Endodermal cell (in vitro differentiated cells): ENCODE measurements at regions not wholly inside any gene's neighbourhood (a gene's known extent, or its start where the extent isn't known, plus 50 kb on each side); places are given as distances from the start of the nearest gene placed in this dataset.

ENCODE experiments used
- DNase-seq: peaks from one replicate; pipeline ENCODE4 v3.0.0-alpha.2; 2017
- H3K27ac ChIP-seq: 2 replicates; pipeline ENCODE4 v1.5.1; 2013; ENCODE audit warnings: mild to moderate bottlenecking, low read depth, low read length, moderate library complexity
- H3K27me3 ChIP-seq: 2 replicates; pipeline ENCODE4 v1.6.1; 2013; ENCODE audit warnings: mild to moderate bottlenecking, low read length, moderate library complexity; ENCODE audit not compliant: insufficient read depth, control insufficient read depth, poor library complexity, severe bottlenecking
- H3K36me3 ChIP-seq: 2 replicates; pipeline ENCODE4 v1.7.0; 2013; ENCODE audit warnings: mild to moderate bottlenecking, low read length, moderate library complexity; ENCODE audit not compliant: control insufficient read depth, insufficient read depth
- H3K4me1 ChIP-seq: one replicate; pipeline ENCODE4 v1.7.0; 2013; ENCODE audit warnings: low read length; ENCODE audit not compliant: control insufficient read depth, insufficient read depth
- H3K4me3 ChIP-seq: 2 replicates; pipeline ENCODE4 v1.5.1; 2013; ENCODE audit warnings: mild to moderate bottlenecking, low read length, moderate library complexity
- H3K9ac ChIP-seq: 2 replicates; pipeline ENCODE4 v1.6.1; 2013; ENCODE audit warnings: mild to moderate bottlenecking, low read length, moderate library complexity; ENCODE audit not compliant: poor library complexity, severe bottlenecking; ENCODE audit errors: extremely low read depth
- H3K9me3 ChIP-seq: 2 replicates; pipeline ENCODE4 v1.6.1; 2013; ENCODE audit warnings: mild to moderate bottlenecking, low read length, moderate library complexity; ENCODE audit not compliant: control insufficient read depth
- H3K27ac Mint-ChIP-seq: 2 replicates; pipeline ENCODE4 v1.8.0; 2020; ENCODE audit warnings: mixed read lengths
- H3K27me3 Mint-ChIP-seq: 2 replicates; pipeline ENCODE4 v1.8.0; 2021; ENCODE audit warnings: mild to moderate bottlenecking, mixed read lengths; ENCODE audit not compliant: insufficient read depth
- H3K36me3 Mint-ChIP-seq: 2 replicates; pipeline ENCODE4 v1.8.0; 2020; ENCODE audit warnings: low read depth, mixed read lengths
- H3K4me1 Mint-ChIP-seq: 2 replicates; pipeline ENCODE4 v1.8.0; 2020; ENCODE audit warnings: mixed read lengths
- H3K4me3 Mint-ChIP-seq: 2 replicates; pipeline ENCODE4 v1.8.0; 2020; ENCODE audit warnings: mild to moderate bottlenecking, moderate library complexity, mixed read lengths
- H3K9me3 Mint-ChIP-seq: 2 replicates; pipeline ENCODE4 v1.8.0; 2020; ENCODE audit warnings: mild to moderate bottlenecking, mixed read lengths
- CTCF ChIP-seq: fragments of 200-600 bp; sonication (generic); conservative IDR thresholded peaks from 2 replicates; pipeline ENCODE4 v1.5.0; 2021; ENCODE audit warnings: antibody characterized with exemption, mild to moderate bottlenecking
- WGBS, 2 experiments: methylation state at CpG; one replicate each; pipeline versions ENCODE4 v1.1.5 to v1.1.7; 2013; ENCODE audit warnings: missing lambda C conversion rate in 2 of 2, mixed read lengths in 1 of 2; ENCODE audit not compliant: insufficient coverage in 1 of 2, insufficient read length in 1 of 2; 5-methylcytosine and 5-hydroxymethylcytosine counted together

- H3K9me3 ChIP-seq = no peaks in the 10 kb centered on the region
- no peaks in the 10 kb centered on the region for H3K27me3 ChIP-seq
- H3K9ac ChIP-seq = no peak overlapping the region
- 93 to 94% methylated on average over 9 to 11 of the region's 11 CpGs for WGBS, 2 experiments
- no peak overlapping the region for H3K27ac ChIP-seq
- H3K4me1 ChIP-seq = peaks cover 3% of the 10 kb centered on the region
- no peak overlapping the region for H3K4me3 ChIP-seq
- H3K4me1 Mint-ChIP-seq = peaks cover 18% of the 10 kb centered on the region
- TF ChIP-seq CTCF = no peak
- no peaks in the 10 kb centered on the region for H3K36me3 ChIP-seq
- no peak for DNase-seq
- no peaks in the 10 kb centered on the region for H3K9me3 Mint-ChIP-seq
- H3K27ac Mint-ChIP-seq = no peak overlapping the region
- H3K27me3 Mint-ChIP-seq = no peaks in the 10 kb centered on the region
- H3K4me3 Mint-ChIP-seq = no peak overlapping the region
- no peaks in the 10 kb centered on the region for H3K36me3 Mint-ChIP-seq
Observed at GRCh38 chr10:120749856-120750566, 101.2 kb upstream of the WDR11 start.

GRCh38 chr10:120755771-120756170, 95.4 kb upstream of the WDR11 start:
- Mint-ChIP-seq H3K9me3 (no peaks in the 10 kb centered on the region), H3K27ac (no peak overlapping the region), H3K36me3 (no peaks in the 10 kb centered on the region), H3K4me3 (no peak overlapping the region), H3K4me1 (peaks cover 7% of the 10 kb centered on the region), H3K27me3 (no peaks in the 10 kb centered on the region)
- no peaks in the 10 kb centered on the region for H3K36me3 ChIP-seq
- no peak for TF ChIP-seq CTCF
- no peaks in the 10 kb centered on the region for H3K27me3 ChIP-seq
- H3K4me1 ChIP-seq = no peaks in the 10 kb centered on the region
- H3K9me3 ChIP-seq = no peaks in the 10 kb centered on the region
- no peak for DNase-seq
- no peak overlapping the region for H3K4me3 ChIP-seq
- H3K9ac ChIP-seq = no peak overlapping the region
- H3K27ac ChIP-seq = no peak overlapping the region

GRCh38 chr10:120760253-120760652, 90.9 kb upstream of the WDR11 start:
- peaks cover 11% of the 10 kb centered on the region for H3K4me1 Mint-ChIP-seq
- H3K27ac ChIP-seq = no peak overlapping the region
- no peaks in the 10 kb centered on the region for H3K27me3 ChIP-seq
- H3K4me1 ChIP-seq = no peaks in the 10 kb centered on the region
- H3K9me3 Mint-ChIP-seq = no peaks in the 10 kb centered on the region
- H3K36me3 ChIP-seq = no peaks in the 10 kb centered on the region
- no peak overlapping the region for H3K4me3 Mint-ChIP-seq
- H3K27ac Mint-ChIP-seq = no peak overlapping the region
- TF ChIP-seq CTCF = no peak
- H3K36me3 Mint-ChIP-seq = no peaks in the 10 kb centered on the region
- H3K9ac ChIP-seq = no peak overlapping the region
- no peaks in the 10 kb centered on the region for H3K9me3 ChIP-seq
- no peaks in the 10 kb centered on the region for H3K27me3 Mint-ChIP-seq
- DNase-seq = no peak
- 88 to 94% methylated on average over 2 to 4 of the region's 4 CpGs for WGBS, 2 experiments
- H3K4me3 ChIP-seq = no peak overlapping the region
